HG02981 (cell line): ENCODE measurements at regions not wholly inside any gene's neighbourhood (a gene's known extent, or its start where the extent isn't known, plus 50 kb on each side); places are given as distances from the start of the nearest gene placed in this dataset.

ENCODE experiments used
- ATAC-seq: cut with Tn5 transposase; IDR thresholded peaks from one replicate; pipeline ENCODE4 v1.9.1; 2021; ENCODE audit warnings: mild to moderate bottlenecking, moderate library complexity; ENCODE audit not compliant: unreplicated experiment

DNA sequence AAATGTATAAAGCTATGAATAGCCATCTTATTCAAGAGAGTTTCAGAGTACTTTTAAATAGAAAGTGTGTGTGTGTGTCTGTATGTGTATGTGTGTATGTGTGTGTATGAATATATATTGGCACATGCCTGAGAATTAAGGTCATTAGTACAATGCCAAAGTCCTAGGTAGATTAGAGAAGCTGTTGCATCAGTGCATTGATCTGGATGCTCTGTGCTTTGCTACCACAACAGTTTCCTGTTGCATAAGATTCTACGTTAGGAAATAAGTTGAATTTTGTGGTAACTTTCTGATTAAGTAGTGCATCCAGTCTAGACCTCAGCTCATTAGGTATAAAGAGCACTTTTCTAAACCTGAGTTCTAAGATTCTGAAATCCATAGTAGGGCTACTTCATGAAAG, 1102.8 kb upstream of the KLHL29 start:
- no peak for ATAC-seq

DNA sequence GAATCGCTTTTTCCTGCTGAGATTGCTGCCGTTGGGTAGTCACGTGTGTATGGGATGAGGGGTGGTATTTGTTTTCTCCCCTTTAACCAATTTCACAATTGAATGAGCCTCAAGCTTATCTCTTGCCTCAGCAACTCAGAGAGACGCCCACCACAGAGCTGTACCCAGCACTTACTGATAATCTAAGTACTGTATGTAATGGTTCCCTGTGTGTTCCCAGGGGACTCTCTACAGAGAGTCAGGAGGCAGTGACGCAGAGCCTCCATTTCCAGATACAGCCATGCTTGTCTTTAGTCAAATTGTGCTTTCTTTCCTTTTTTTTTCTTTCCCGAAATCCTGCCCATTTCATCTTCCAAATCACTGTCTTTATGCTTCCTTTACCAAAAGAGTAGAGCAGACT, 1102.1 kb upstream of the KLHL29 start:
- no peak for ATAC-seq

DNA sequence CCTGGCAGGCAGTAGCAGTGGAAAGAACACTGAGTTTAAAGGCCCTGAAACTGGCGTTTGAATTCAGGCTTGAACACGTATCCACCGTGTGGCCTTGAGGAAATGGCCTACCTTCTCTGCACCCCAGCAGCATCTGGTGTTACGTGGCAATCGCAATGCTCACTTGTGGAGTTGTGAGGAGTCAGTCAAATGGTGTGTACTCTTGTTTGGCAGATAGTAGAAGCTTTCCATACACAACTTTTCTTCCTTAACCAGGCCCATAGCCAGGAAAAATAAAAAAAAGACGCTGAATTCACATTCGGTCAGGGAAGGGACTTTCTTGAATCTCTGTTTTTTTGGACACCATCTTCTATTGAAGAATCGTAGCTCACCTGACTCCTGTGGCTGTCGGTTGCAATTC, 1101.5 kb upstream of the KLHL29 start:
- ATAC-seq, result no peak

DNA sequence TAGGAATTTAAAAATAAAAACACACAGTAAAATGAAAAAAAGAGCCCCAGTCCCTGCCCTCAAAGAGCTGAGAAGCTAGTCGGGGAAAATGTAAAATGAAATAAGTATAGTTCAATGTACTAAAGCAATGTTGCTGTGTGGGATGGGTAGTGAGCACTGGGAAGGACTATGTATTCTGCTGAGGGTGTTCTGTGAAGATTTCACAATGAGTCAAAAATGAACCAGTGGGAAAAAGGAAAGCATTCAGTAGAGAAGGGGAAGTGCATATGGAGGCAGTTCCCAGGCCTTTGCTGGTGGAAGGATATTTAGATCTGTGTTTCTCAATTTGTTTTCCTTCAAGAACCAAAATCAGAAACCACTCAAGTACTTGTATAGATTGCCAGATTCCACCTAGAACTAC, 1094.7 kb upstream of the KLHL29 start:
- ATAC-seq, result no peak

DNA sequence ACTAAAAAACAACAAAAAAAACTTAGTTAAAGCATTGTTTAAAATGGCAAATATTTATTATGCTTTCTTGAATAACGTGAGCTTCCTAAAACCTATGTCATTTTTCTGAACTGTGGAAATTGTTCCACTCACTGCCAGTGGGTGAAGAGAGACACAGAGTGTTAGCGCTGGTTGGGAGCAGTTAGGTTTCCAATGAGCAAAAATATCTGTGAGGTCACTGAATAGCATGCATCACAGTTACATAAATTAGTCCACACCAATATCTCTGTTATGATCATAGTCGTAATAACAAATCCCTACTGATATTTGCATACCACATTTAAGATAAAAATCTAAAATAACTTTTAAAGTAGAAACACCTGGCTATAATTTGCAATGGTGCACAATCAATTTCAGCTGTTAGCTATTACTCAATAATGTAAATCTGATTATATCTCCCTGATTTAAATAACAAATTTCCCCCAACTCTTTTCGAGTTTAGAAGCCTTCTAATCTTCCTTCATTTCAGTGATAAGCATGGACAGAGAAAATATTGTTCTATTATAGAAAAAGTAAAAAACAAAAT, 1094.0 kb upstream of the KLHL29 start:
- no peak for ATAC-seq

DNA sequence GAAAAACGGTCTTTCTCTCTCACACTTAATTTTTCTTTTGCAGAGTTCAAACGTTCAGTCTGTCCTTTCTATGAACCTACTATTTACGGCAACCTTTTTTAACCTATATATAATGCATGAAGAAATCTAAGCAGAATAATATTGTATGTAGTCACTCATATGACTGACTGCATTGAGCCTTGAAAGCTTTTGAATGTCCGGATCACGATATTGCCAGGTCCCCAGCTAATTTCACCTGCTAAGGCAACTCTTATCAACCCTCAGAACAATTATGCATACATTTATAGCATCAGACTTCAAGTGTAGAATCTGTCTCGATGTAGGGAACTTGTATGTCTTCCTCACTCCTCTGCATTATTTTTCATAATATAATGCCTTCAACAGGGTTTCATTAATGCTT, 1083.8 kb upstream of the KLHL29 start:
- ATAC-seq, result no peak

DNA sequence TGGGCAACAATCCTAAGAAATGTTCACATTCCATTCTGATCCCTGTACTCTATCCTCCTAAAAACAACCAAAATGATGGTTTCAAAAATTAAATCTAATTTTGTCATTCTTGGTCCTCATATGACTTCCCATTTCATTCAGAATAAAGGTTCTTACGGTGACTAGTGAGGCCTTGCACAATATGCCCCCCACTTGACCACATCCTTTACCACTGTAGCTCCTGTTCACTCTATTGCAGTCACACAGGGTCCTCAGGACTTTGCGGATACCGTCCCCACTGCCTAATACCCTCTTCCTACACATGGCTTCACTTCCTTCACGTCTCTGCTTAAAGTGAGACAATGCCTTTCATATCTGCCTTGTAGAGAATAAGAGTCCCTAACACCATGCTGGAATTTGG, 1058.7 kb upstream of the KLHL29 start:
- no peak for ATAC-seq

DNA sequence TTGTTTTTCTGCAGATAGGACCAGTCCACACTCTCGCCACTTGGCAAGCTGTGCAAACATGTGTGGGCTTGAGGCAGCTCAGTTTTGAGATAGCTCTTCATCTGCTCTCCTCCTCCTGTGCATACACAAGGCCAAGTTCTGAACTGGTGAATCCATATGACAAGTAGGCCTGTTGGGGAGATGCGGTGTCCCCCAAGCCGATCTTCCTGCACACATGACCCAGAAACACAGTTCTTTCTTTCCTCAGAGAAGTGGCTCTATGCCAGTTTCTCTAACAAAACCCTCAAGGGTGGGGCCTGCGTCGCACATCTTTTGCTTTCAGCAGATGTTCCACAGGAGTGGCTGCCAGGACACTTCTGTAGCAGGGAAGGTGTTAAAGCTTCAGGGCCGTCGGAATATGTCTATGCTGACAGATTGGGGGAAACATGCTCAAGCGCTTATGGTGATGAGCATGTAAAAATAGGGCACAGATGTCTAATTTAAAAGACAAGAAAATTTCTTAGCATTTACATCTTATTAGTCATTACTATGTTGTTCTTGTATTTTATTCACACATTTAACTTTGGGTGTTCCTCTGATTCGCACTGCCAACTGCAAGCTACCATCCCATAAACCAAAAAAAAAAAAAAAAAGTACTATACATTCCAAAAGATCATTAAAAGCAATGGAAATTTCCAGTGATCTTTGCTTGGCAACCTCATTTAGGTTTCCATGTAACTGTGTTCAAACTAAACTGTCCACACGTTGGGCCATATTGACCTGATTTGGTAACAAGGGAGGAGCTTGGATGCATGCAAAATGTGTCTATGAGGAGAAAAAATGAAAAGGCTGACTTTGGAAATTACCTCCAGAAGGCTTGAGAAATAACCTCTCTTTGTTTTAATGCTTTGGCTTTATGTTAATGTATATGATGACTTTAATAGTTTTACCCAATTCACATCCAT, 1055.5 kb upstream of the KLHL29 start:
- no peak for ATAC-seq

DNA sequence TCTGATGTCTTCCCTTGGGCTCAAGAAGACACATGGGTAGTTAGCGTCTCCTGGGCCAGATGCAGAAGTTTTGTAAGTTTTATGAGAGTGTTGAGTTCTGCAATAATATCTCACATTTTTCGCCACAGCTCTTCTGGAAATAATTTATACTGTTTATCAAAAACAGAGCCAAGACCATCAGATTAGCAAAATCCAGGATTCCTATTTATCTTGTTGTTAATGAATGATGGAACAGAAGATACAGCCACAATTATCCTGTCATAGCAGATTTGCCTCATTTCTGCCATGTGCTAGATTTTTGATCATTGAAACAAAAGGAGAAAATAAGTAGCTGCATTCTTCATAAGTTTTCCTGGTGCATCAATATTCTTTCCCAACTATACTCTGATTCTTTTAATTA, 1048.6 kb upstream of the KLHL29 start:
- no peak for ATAC-seq

DNA sequence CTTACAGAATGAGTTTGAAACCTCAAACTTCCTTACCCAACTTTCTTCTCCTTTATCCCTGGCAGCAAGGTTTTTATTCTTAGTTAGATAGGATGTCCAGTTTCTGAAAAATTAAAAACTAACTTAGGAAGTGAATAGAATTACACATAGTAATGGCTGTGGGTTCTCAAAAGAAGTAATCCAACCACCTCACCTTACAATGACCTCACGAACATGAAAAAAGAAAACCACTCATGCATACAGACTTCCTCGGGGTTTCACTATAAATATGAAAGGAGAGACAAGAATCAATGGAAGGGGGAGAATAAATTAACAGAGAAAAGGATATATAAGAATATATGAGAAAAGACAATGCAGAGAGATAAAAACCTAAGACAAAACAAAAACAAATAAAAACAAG, 1044.3 kb upstream of the KLHL29 start:
- no peak for ATAC-seq

DNA sequence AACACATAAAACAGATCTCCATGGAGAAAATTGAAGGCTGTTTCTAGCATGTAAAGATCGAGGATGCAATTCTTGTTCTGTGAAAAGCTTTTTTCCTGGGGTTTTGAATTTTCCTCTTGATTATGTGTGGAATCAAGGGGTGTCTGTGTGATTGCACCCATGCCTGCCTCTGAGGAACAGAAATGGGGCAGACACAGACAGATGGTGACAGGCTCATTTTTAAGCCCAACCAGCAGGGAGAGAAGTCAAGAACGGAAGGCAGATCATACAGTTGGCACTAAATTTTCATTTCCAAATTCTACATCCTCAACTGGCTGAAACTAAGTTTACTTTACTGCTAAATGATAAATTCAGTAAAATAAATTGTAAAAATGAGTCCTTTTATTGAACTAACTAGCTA, 1037.7 kb upstream of the KLHL29 start:
- ATAC-seq, result no peak

DNA sequence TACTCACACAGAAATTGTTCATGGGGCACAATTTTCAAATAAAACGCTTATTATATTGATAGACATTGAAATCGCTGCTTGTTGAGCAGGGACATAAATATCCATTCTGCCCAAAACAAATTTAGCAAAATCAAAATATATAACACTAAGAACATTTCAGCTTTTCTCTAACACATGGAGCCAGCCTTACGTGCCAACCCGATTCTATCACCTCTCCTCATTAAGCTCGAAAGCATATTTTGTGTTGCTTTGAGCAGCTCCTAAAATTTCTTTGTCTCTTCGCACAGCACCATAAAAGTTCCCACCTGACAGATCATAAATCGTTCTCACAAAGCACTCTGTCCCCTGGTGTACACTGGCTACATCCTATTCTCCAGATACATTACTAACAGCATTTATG, 1034.4 kb upstream of the KLHL29 start:
- no peak for ATAC-seq

DNA sequence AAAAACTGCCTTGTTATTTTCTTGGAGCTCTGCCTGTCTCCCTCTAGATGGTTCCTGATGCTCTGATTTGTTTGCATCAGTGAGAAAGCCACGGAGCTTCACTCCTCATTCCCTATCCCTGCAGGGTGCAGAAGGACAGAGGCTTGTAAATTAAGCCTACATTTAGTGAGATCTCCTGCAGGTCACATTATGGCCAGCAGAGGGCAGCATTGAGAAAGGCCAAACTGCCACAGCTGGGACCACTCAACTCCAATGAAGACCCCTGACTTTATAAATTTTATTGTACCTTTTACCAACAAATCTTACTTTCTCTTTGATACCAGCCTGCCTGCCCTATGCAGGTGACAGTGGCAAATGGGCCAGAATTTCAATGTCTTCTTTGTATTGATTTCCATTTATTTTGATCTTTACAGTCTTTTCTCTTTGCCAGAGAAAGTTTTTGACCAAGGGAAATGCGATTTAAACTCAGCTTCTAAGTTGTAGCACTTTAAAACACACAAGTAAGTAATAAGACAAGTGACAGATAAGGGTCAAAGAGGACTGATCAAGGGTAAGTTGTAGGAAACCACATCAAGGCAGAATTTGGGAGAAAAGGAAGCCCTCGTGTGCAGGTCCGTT, 1029.1 kb upstream of the KLHL29 start:
- ATAC-seq, result peak; percentile 64

DNA sequence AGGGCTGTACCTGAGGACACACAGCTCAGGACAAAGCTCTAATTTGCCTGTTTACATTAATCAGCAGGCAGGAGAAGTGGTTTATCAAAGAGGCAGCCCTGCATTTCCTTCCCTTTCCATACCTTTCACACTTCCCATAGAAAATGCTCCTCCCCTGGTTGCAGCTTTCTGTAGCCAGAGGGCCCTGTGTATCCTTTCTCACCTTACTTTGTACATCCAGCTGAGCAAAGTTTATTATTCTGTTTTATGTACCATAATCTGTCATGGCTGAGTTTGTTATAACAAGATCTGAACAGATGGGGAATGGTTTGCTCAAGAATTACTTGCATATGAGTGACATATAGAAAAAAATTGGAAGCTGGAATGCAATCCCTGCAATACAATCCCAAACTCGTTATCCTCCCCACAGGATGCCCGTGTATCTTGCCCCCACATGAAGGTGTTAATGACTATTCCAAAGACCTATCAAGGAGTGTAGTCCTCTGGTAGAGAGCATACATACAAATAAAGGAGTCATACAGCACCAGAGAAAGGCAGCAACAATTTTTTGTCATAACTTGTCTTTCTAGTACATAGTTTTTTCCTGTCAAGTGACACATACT, 1025.8 kb upstream of the KLHL29 start:
- ATAC-seq, result no peak

DNA sequence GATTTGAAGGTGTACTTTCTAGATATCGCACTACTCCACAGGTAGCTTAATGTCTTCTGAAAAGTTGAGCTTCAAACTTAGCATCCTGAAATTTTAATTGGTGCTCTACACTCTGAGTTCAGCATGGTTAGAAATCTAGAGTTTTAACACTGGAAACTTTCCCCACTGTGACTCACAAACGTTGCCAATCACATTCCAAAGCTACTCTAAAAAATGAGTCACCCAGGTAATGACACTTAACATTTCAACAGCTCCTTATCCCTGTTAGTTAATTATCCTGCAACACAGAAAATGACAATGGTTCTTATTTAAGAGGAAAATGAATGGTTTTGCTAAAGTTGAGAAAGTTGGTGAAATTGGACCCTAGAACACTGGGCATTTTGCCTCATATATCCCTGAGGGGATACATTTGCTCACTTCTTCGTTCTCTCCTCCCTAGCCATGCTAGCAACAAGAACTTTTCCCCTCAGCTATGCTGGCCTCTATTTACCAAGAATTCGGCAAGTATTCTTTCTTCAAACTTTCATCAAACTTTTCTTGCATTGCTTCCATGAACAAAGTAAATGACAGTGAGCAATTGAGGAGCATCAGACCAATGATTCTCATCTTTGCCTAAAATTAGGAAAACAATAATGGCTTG, 1024.1 kb upstream of the KLHL29 start:
- no peak for ATAC-seq

DNA sequence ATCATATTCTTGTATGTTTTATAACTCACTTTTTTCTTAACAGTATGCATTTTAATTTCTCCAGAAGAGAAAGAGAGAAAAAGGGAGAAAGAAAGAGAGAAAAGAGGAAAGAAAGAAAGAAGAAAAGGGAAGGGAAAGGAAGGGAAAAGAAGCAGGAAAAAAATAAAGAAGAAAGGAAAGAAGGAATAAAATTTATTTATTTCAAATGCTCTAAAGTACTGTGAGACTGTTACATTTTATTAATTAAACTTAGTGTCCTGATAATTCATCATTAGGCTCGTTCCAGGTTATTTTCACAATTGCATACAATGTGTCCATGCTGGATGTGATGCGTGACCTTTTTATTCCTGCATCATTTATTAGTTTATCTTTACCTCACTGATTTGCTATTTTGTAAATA, 1023.4 kb upstream of the KLHL29 start:
- ATAC-seq, result no peak

DNA sequence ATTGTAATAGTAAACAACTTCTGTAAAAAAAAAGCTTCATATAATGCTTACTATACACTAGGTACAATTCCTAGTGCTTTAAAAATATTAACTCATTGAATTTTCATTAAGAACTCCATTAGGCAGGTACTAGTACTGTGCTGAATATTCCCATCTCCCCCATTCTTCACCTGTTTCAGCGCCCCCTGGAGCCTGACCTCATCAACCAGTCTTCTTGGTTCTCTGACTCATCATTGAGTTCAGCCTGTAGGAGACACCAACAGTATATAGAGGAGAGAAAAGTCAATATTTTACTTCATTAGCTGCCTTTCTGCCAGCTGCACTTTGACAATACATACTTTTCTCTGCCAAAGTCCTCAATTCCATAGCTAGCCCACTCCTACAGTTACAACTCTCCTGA, 1009.9 kb upstream of the KLHL29 start:
- no peak for ATAC-seq

DNA sequence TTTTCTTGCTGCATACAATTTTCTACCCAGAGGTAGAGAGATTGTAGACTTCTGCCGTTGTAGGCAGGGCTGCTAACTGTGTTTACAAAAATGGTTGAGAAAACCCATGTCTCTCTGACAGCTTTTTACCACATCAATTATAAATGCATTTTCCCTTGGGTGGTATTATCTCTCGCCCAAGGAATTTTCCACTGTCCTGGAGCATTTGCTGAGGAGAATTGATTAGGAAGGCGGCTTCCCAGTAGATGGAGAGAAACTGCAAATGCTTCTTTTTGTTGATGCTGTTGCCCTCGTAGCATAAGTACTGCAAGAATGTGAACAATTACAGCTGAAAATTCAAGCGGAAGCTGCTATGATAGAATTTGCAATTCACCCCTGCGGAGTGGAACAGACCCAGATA, 1007.7 kb upstream of the KLHL29 start:
- no peak for ATAC-seq

DNA sequence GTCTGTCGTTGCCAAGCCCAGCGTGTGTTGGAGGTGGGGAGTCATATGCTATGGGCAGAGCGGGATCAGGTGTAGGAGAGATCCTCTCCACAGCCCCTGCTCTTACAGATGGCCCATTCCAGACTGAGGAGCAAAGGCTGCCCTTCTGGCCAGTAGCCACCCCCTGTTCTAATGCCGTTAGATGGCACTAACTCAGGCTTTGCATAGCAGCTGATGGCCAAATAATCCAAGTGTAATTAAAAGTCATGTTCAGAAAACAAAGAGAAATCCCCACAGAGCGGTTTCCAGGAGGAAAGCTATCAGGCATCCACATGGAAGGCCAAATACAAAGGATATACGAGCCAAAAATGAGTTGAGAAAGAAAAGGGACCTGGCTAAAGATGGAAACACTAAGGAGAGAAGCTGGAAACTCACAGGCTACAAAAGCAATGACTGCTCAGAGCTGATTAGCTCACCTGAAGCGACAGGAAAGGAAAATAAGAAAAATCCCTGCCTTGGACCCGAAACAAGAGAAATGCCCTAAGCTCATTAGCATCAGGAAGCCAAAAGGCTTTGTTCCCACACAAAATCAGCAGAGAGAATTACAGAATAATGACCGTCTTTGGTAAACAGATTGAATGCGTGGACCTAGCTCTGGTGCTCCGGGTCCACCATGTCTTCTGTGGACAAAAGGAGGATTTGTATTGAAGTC, 1002.4 kb upstream of the KLHL29 start:
- ATAC-seq, result no peak

DNA sequence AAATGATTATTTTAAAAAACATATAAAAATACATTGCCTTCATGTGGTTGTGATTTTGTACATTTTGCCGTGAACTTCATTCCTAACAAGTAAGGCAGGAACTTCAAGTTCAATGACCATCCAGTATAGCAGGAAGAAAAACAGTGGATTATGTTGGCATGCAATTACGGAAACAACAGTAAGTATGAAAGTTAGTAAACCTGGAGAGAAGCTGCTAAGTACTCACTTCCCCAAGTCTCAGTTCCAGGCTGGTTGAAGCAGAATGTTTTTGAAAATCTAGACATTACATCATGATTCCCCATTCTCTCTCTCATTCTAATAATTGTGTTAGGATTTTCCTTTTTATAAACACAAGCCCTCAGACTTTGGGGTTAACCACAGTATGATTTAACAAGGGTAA, 987.1 kb upstream of the KLHL29 start:
- ATAC-seq, result no peak

DNA sequence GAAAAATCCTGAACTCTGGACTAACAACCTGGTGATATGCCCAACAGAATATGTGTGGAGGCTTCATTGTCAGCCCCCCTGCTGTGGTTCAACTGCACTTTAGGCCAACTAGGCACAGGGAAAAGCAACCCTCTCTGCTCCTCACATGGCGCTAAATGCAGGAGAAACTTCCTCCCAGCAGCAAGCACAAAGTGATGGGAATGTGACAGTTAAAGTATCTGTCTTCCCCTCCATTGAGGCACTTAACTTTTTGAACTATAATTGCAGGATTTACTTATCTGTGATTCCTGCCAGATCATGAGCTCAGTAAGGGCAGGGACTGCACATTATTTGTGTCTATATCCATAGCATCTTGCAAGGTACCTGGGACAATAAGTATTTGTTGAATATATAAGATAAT, 981.2 kb upstream of the KLHL29 start:
- no peak for ATAC-seq
